CD4-positive, alpha-beta T cell treated with Interferon alpha-2 for 1 hour (primary cell): ENCODE measurements at regions not wholly inside any gene's neighbourhood (a gene's known extent, or its start where the extent isn't known, plus 50 kb on each side); places are given as distances from the start of the nearest gene placed in this dataset.
"Not testable (repeated sequence)": the region's sequence is repeated elsewhere in the genome, so short reads cannot be mapped to it uniquely, and the experiment has no call there.

Source experiments
- DNase-seq, 2 donors: peaks; one replicate each; pipeline ENCODE4 v3.0.0-alpha.2; 2020 to 2022

GRCh38 chr4:127304356-127304755 lies 328.4 kb upstream of the INTU start:
- DNase-seq, result no peak

- no peak for DNase-seq
Observed at GRCh38 chr4:127307996-127308395, 324.8 kb upstream of the INTU start.

GRCh38 chr4:127309369-127310102 lies 323.2 kb upstream of the INTU start:
- DNase-seq, result no peak

GRCh38 chr4:127311371-127311770 lies 321.4 kb upstream of the INTU start:
- DNase-seq, result no peak

GRCh38 chr4:127311924-127312323 lies 320.8 kb upstream of the INTU start:
- no peak for DNase-seq

- DNase-seq, result no peak
Observed at GRCh38 chr4:127313767-127314166, 319.0 kb upstream of the INTU start.

- no peak for DNase-seq
Observed at GRCh38 chr4:127327491-127327890, 305.3 kb upstream of the INTU start.

GRCh38 chr4:127335073-127335620 lies 297.6 kb upstream of the INTU start:
- DNase-seq, result no peak

- no peak for DNase-seq
Observed at GRCh38 chr4:127335732-127336131, 297.0 kb upstream of the INTU start.

GRCh38 chr4:127343123-127343522 lies 289.6 kb upstream of the INTU start:
- DNase-seq, result not testable (repeated sequence)

- DNase-seq, result no peak
Observed at GRCh38 chr4:127344071-127344470, 288.7 kb upstream of the INTU start.

- DNase-seq, result no peak
Observed at GRCh38 chr4:127347936-127348335, 284.8 kb upstream of the INTU start.

- DNase-seq, result no peak
Observed at GRCh38 chr4:127352220-127353113, 280.3 kb upstream of the INTU start.

- no peak for DNase-seq
Observed at GRCh38 chr4:127355743-127356142, 277.0 kb upstream of the INTU start.

GRCh38 chr4:127357765-127358164 lies 275.0 kb upstream of the INTU start:
- DNase-seq, result no peak

GRCh38 chr4:127362686-127363085 lies 270.1 kb upstream of the INTU start:
- DNase-seq, result no peak

- DNase-seq, result no peak
Observed at GRCh38 chr4:127364397-127364796, 268.4 kb upstream of the INTU start.

- no peak for DNase-seq
Observed at GRCh38 chr4:127364911-127365310, 267.8 kb upstream of the INTU start.

GRCh38 chr4:127370604-127371003 lies 262.2 kb upstream of the INTU start:
- DNase-seq, result no peak

GRCh38 chr4:127379499-127379898 lies 253.3 kb upstream of the INTU start:
- DNase-seq, result no peak

GRCh38 chr4:127379948-127380347 lies 252.8 kb upstream of the INTU start:
- not testable (repeated sequence) for DNase-seq

GRCh38 chr4:127383666-127384065 lies 249.1 kb upstream of the INTU start:
- DNase-seq, result no peak

- DNase-seq, result no peak
Observed at GRCh38 chr4:127394516-127394915, 238.2 kb upstream of the INTU start.

- no peak for DNase-seq
Observed at GRCh38 chr4:127400276-127400675, 232.5 kb upstream of the INTU start.
